ENCODE measurements at regions not wholly inside any gene's neighbourhood (a gene's known extent, or its start where the extent isn't known, plus 50 kb on each side); places are given as distances from the start of the nearest gene placed in this dataset.

DNA sequence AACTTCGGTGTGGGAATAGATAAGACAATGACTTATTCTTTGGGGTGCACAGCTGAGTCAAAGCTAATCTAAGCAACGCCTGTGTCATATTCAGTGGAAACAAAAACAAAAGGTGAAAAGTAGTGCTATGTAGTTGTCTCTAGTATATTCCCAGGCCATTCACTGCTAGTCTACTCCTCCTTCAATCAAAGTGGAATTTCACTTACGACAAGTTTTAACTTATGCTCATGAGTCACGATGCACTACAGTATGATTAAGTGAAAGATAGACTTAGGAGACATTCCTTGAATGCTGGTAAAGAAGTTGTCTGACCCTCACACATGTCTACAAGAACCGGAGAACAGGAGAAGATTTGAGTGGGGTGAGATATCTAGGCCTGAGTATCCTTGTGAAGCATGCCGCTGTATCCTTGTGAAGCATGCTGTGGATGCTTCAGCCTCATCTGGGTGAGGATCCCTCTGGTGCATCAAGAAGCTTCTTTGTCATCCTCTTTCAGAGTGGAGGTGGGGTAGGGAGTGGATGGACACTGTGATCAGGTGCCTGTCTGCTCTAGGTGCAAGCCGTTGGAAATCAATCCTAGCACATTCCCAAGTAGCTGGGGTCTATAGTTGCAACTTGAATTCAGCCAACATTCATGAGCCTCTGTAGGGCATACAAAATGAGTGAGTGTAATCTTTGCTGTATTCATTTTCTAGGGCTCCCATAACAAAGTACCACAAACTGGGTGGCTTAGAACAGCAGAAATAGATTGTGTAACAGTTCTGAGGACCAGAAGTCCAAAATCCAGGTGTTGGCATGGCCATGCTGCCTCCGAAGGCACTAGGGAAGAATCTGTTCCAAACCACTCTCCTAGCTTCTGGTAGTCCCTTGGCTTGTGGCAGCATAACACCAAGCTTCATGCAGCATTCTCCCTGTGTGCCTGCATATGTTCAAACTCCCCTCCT lies 173.5 kb upstream of the FN1 start (continued):
- TF ChIP-seq, protein P1, sequence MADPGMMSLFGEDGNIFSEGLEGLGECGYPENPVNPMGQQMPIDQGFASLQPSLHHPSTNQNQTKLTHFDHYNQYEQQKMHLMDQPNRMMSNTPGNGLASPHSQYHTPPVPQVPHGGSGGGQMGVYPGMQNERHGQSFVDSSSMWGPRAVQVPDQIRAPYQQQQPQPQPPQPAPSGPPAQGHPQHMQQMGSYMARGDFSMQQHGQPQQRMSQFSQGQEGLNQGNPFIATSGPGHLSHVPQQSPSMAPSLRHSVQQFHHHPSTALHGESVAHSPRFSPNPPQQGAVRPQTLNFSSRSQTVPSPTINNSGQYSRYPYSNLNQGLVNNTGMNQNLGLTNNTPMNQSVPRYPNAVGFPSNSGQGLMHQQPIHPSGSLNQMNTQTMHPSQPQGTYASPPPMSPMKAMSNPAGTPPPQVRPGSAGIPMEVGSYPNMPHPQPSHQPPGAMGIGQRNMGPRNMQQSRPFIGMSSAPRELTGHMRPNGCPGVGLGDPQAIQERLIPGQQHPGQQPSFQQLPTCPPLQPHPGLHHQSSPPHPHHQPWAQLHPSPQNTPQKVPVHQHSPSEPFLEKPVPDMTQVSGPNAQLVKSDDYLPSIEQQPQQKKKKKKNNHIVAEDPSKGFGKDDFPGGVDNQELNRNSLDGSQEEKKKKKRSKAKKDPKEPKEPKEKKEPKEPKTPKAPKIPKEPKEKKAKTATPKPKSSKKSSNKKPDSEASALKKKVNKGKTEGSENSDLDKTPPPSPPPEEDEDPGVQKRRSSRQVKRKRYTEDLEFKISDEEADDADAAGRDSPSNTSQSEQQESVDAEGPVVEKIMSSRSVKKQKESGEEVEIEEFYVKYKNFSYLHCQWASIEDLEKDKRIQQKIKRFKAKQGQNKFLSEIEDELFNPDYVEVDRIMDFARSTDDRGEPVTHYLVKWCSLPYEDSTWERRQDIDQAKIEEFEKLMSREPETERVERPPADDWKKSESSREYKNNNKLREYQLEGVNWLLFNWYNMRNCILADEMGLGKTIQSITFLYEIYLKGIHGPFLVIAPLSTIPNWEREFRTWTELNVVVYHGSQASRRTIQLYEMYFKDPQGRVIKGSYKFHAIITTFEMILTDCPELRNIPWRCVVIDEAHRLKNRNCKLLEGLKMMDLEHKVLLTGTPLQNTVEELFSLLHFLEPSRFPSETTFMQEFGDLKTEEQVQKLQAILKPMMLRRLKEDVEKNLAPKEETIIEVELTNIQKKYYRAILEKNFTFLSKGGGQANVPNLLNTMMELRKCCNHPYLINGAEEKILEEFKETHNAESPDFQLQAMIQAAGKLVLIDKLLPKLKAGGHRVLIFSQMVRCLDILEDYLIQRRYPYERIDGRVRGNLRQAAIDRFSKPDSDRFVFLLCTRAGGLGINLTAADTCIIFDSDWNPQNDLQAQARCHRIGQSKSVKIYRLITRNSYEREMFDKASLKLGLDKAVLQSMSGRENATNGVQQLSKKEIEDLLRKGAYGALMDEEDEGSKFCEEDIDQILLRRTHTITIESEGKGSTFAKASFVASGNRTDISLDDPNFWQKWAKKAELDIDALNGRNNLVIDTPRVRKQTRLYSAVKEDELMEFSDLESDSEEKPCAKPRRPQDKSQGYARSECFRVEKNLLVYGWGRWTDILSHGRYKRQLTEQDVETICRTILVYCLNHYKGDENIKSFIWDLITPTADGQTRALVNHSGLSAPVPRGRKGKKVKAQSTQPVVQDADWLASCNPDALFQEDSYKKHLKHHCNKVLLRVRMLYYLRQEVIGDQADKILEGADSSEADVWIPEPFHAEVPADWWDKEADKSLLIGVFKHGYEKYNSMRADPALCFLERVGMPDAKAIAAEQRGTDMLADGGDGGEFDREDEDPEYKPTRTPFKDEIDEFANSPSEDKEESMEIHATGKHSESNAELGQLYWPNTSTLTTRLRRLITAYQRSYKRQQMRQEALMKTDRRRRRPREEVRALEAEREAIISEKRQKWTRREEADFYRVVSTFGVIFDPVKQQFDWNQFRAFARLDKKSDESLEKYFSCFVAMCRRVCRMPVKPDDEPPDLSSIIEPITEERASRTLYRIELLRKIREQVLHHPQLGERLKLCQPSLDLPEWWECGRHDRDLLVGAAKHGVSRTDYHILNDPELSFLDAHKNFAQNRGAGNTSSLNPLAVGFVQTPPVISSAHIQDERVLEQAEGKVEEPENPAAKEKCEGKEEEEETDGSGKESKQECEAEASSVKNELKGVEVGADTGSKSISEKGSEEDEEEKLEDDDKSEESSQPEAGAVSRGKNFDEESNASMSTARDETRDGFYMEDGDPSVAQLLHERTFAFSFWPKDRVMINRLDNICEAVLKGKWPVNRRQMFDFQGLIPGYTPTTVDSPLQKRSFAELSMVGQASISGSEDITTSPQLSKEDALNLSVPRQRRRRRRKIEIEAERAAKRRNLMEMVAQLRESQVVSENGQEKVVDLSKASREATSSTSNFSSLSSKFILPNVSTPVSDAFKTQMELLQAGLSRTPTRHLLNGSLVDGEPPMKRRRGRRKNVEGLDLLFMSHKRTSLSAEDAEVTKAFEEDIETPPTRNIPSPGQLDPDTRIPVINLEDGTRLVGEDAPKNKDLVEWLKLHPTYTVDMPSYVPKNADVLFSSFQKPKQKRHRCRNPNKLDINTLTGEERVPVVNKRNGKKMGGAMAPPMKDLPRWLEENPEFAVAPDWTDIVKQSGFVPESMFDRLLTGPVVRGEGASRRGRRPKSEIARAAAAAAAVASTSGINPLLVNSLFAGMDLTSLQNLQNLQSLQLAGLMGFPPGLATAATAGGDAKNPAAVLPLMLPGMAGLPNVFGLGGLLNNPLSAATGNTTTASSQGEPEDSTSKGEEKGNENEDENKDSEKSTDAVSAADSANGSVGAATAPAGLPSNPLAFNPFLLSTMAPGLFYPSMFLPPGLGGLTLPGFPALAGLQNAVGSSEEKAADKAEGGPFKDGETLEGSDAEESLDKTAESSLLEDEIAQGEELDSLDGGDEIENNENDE (IDR thresholded peaks at IDR 0.05; ENCODE audit: insufficient replicate concordance, low read length): no peak
- no peak for TF ChIP-seq JUN (IDR thresholded peaks at IDR 0.05; ENCODE audit: low read depth, low read length)

Data from H1 (cell line).